HG02884 (cell line): ENCODE measurements at regions not wholly inside any gene's neighbourhood (a gene's known extent, or its start where the extent isn't known, plus 50 kb on each side); places are given as distances from the start of the nearest gene placed in this dataset.

Source experiments
- ATAC-seq: cut with Tn5 transposase; IDR thresholded peaks from one replicate; pipeline ENCODE4 v1.9.1; 2021; ENCODE audit warnings: mild to moderate bottlenecking, moderate library complexity; ENCODE audit not compliant: unreplicated experiment

DNA sequence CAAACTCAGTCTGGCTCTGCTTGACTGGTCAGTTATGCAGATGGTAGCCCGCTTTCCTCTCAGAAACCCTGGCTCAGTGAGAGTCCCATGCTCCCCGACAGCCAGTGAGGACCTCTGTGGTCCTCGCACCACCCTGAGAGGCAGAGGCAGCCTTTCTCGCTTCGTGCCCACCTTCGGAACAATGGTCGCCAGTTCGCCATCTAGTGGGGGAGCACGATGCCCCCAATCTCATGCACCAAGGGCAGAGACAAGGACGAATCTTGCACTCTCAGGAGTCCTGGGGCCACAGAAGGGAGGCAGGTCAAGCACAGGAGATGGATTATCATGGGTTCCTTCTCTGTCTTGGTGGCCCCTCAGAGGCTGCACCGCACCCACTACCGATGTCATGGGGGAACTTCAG is 75.2 kb downstream of the RHCG start:
- no peak for ATAC-seq

GRCh38 chr15:89419370-89419984 is 76.9 kb downstream of the RHCG start:
- no peak for ATAC-seq

GRCh38 chr15:89417206-89417725 is 79.1 kb downstream of the RHCG start:
- ATAC-seq, result no peak

- ATAC-seq, result peak; percentile 85
Measured at GRCh38 chr15:89416339-89417183, 79.8 kb downstream of the RHCG start.

GRCh38 chr15:89414571-89414970 is 79.9 kb upstream of the POLG start:
- ATAC-seq, result no peak

DNA sequence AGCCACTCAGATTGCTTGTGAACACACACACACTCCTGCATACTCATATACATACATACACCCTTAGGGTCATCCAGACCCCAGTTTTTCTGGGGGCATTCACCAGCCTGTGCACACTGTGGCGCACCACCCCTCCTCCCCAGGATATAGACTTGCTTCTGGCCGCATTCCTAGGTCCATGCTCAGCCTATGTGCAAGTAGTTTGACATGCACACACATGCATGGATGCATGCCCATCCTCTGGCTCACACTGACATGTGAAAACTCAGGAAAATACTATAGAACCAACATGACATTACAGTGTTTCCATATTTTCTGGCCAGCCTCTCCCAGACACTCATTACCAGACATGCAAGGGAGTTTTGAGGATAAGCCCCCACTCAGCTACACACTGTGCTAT is 79.3 kb upstream of the POLG start:
- no peak for ATAC-seq

GRCh38 chr15:89412905-89413411 is 78.3 kb upstream of the POLG start:
- ATAC-seq, result no peak

GRCh38 chr15:89410039-89410435 is 75.4 kb upstream of the POLG start:
- ATAC-seq, result no peak

DNA sequence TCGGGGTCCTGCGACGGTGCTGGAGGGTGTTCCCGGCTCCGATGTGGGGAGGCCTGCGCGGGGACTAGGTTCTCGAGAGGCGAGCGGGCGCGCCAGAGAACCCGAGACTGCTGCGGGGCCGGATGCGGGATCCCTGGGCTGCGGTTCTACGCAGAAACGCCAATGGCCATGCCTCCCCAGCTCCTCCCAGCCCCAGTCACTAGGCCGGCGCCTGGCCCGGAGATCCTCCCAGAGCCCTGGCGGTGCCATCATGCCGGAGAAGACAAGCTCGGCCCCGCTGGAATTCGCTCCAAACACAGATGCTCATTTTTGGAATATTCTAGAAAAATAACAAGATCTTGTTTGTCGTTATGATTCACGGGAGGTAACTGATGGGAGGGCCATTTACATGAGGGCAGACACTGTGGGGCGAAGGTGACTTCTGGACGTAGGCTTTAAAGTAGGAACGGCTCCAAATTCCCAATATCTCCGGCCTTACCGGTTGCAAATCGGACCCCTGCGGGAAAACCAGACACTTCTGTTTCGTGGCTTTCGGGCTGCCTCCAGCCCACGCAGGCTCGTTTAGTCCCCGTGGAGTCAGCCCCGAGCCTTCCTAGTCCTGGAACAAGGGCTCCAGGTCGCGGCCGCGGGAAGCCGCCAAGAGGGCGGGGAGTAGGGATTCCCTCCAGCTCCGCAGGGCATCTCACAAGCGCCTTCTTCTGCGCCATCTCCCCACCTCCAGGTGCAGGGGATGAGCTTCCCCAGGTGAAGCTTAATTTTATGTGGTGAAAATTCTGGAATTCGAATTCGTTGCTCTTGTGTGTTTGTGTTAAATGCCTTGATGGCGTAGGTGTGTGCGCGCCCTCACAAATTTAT is 74.8 kb upstream of the POLG start:
- ATAC-seq, result no peak

- ATAC-seq, result no peak
Measured at GRCh38 chr15:89408372-89409183, 74.0 kb upstream of the POLG start.

- no peak for ATAC-seq
Measured at GRCh38 chr15:89406940-89407607, 72.5 kb upstream of the POLG start.

- ATAC-seq, result no peak
Measured at GRCh38 chr15:89406218-89406939, 71.8 kb upstream of the POLG start.

DNA sequence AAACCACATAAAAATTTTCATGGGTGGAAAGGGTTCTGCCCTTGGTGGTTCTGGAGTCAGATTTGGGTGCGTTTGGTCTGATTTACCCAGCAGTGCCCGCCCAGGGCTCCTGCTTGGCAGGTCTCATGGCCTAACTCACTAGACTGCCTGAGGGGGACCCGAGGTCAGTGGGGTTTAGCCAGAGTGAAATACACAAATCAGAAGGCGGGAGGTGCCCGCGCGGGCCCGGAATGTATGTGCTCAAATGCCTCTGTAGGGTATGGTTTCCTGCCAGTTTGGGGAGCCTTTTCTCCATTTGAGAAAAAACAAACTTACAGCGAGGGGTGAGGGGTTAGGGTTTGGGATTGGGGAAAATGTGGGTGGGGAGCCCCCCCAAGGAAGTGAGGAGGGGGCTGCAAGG is 70.9 kb upstream of the POLG start:
- no peak for ATAC-seq

- no peak for ATAC-seq
Measured at GRCh38 chr15:89404023-89404422, 69.4 kb upstream of the POLG start.

DNA sequence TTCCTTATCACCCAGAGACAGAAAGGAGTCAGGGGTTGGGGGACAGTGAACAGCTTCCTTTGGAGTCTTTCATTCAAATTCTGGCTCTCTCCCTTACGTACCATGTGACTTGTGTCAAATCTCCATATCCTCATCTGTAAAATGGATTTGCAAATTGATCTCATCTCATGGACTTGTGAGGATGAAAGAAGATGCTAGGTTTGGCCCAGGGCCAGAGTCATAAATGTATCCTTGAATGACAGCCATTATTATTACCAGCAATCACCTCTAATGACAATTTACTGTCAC is 67.8 kb upstream of the POLG start:
- no peak for ATAC-seq

DNA sequence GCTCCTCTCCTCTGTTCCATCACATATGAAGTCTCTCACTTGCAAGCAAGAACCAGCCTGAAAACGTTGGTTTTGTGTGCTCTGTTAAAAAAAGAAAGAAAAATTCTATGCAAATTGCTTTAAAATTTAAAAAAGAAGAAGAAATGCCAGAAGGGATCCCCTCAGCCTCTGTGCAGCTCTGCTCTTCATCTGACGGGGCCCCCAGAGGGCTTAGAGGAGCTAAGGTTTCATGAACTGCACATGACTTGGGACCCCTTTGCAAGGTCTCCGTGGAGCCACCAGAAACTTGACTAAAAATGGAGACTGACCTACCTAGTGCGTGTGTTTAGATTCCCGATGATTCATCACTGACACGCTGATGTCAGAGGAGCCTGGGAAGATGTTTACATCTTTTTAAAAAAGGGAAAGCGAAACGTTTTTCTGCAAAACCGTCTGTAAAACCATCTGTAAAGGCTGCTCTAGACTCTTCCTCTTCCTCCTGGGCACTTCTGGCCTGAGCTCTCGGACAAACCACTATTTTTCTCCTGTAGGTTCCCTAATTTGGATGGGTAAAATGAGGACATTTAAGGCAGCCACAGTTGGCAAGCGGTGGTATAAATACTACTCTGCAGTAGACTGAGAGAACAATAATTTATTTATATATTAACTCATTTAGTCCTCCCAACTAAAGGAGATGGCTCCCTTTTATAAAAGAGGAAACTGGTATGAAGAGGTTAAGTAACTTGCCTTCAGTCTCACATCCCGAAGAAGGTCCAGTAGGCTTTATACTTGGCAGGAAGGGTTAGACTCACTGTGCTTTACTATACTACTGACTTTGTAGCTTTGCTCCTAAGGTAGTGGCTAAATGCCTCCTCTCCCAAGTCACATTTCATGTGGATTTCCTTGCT is 67.2 kb upstream of the POLG start:
- no peak for ATAC-seq

DNA sequence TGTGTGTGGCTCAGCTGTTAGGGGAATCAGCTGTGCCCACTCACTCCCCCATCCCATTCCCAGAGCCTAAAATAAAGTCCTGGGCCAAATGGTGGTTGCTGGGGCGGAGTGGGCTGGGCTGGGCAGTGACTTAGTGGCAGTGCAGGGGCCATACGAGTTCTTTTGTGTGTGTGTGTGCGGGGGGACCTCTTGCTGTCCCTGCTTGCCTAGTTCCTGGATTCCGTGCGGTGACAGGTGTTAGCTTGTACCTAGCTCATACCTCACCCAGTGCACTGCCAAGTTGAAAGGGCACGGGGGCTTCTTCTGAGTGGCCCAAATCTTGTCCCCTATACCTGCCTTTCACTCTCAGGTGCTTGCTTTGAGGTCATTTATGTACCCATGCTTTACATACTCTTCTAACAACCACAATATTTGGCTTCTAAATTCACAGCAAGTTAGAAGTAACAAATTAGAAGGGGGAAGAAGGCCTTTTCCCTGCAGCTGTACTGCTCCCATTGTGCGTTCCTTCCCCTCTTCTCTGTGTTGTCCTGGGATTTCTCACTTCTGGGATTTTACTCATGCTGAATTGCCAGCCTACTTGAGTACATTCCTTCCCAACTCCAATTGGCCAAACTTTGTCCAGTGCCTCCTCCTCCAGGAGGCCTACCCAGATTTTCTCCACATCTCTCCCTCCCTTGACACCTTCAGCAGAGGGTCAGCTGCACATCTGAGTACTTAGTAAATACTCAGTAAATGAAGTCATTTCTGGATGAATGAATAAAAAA is 66.3 kb upstream of the POLG start:
- no peak for ATAC-seq
